ENCODE measurements at regions not wholly inside any gene's neighbourhood (a gene's known extent, or its start where the extent isn't known, plus 50 kb on each side); places are given as distances from the start of the nearest gene placed in this dataset.

DNA sequence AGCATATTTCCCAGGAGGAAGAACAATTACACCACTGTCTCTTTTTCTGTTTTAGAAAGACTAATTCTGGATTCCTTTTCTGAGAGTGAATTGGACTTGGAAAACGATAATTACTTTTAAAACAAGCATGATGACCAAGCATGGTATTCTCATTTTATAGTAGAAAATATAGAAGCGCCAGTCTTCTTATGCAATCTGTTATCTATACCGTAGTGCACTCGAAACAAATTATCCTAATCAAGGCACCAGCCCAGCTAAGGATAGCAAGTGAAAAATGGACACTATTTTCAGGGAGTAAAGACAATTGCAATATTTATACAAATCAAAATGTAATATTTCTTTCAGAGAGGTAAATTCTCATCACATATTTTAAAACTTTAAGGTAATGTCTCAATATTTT is 892.1 kb upstream of the POU3F3 start (continued):
- TF ChIP-seq, protein P1, sequence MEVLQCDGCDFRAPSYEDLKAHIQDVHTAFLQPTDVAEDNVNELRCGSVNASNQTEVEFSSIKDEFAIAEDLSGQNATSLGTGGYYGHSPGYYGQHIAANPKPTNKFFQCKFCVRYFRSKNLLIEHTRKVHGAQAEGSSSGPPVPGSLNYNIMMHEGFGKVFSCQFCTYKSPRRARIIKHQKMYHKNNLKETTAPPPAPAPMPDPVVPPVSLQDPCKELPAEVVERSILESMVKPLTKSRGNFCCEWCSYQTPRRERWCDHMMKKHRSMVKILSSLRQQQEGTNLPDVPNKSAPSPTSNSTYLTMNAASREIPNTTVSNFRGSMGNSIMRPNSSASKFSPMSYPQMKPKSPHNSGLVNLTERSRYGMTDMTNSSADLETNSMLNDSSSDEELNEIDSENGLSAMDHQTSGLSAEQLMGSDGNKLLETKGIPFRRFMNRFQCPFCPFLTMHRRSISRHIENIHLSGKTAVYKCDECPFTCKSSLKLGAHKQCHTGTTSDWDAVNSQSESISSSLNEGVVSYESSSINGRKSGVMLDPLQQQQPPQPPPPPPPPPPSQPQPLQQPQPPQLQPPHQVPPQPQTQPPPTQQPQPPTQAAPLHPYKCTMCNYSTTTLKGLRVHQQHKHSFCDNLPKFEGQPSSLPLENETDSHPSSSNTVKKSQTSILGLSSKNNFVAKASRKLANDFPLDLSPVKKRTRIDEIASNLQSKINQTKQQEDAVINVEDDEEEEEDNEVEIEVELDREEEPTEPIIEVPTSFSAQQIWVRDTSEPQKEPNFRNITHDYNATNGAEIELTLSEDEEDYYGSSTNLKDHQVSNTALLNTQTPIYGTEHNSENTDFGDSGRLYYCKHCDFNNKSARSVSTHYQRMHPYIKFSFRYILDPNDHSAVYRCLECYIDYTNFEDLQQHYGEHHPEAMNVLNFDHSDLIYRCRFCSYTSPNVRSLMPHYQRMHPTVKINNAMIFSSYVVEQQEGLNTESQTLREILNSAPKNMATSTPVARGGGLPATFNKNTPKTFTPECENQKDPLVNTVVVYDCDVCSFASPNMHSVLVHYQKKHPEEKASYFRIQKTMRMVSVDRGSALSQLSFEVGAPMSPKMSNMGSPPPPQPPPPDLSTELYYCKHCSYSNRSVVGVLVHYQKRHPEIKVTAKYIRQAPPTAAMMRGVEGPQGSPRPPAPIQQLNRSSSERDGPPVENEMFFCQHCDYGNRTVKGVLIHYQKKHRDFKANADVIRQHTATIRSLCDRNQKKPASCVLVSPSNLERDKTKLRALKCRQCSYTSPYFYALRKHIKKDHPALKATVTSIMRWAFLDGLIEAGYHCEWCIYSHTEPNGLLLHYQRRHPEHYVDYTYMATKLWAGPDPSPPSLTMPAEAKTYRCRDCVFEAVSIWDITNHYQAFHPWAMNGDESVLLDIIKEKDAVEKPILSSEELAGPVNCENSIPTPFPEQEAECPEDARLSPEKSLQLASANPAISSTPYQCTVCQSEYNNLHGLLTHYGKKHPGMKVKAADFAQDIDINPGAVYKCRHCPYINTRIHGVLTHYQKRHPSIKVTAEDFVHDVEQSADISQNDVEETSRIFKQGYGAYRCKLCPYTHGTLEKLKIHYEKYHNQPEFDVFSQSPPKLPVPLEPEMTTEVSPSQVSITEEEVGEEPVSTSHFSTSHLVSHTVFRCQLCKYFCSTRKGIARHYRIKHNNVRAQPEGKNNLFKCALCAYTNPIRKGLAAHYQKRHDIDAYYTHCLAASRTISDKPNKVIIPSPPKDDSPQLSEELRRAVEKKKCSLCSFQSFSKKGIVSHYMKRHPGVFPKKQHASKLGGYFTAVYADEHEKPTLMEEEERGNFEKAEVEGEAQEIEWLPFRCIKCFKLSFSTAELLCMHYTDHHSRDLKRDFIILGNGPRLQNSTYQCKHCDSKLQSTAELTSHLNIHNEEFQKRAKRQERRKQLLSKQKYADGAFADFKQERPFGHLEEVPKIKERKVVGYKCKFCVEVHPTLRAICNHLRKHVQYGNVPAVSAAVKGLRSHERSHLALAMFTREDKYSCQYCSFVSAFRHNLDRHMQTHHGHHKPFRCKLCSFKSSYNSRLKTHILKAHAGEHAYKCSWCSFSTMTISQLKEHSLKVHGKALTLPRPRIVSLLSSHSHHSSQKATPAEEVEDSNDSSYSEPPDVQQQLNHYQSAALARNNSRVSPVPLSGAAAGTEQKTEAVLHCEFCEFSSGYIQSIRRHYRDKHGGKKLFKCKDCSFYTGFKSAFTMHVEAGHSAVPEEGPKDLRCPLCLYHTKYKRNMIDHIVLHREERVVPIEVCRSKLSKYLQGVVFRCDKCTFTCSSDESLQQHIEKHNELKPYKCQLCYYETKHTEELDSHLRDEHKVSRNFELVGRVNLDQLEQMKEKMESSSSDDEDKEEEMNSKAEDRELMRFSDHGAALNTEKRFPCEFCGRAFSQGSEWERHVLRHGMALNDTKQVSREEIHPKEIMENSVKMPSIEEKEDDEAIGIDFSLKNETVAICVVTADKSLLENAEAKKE (CRISPR knock-in tag; IDR thresholded peaks at IDR 0.05) = no peak
- TF ChIP-seq, protein P2, sequence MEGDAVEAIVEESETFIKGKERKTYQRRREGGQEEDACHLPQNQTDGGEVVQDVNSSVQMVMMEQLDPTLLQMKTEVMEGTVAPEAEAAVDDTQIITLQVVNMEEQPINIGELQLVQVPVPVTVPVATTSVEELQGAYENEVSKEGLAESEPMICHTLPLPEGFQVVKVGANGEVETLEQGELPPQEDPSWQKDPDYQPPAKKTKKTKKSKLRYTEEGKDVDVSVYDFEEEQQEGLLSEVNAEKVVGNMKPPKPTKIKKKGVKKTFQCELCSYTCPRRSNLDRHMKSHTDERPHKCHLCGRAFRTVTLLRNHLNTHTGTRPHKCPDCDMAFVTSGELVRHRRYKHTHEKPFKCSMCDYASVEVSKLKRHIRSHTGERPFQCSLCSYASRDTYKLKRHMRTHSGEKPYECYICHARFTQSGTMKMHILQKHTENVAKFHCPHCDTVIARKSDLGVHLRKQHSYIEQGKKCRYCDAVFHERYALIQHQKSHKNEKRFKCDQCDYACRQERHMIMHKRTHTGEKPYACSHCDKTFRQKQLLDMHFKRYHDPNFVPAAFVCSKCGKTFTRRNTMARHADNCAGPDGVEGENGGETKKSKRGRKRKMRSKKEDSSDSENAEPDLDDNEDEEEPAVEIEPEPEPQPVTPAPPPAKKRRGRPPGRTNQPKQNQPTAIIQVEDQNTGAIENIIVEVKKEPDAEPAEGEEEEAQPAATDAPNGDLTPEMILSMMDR (conservative IDR thresholded peaks at IDR 0.05; ENCODE audit: low read depth in 2 of 2) = no peak
- no peak for TF ChIP-seq ZNF331 (CRISPR knock-in tag; IDR thresholded peaks at IDR 0.05; ENCODE audit: low read depth)

DNA sequence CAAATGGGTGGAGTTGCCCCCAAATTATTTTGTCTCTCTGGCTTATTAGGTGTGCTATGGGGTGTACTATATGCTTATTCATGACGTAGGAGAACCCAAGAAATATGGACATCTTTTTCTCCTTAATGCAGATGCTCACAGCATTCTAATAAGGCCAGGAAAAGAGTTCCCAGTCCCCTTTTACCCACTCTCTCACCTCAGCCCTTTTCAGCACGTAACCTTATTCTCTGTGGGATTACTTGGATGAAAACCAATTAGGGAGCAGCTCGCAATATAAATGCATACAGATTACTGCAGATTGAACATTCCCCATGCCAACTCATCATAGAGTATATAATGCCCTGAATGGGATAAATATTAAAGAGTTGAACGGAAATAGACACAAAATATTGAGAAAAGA is 891.2 kb upstream of the POU3F3 start:
- Histone ChIP-seq H3K9me2 (ENCODE audit: insufficient read depth) (no peaks in the 10 kb centered on the region), H3K4me1 (ENCODE audit: insufficient read depth) (0 out of 2 replicates have a peak, but pooled peaks cover 4% of the 10 kb centered on the region), H3K27me3 (ENCODE audit: insufficient read depth) (no peaks in the 10 kb centered on the region), H3K27ac (ENCODE audit: low read depth) (no peak overlapping the region), H3K36me3 (ENCODE audit: insufficient read depth) (no peaks in the 10 kb centered on the region), H3F3A (replicated peaks; ENCODE audit: low read depth) (no peaks in the 10 kb centered on the region), H2AFZ (no peak overlapping the region), H3K4me2 (no peak overlapping the region), H4K20me1 (replicated peaks; ENCODE audit: insufficient read depth) (no peaks in the 10 kb centered on the region), H3K4me3 (no peak overlapping the region), H3K79me2 (replicated peaks; ENCODE audit: insufficient read depth) (no peaks in the 10 kb centered on the region)
- ATAC-seq = no peak
- Mint-ChIP-seq H3K4me3 (no peak overlapping the region), H3K27me3 (ENCODE audit: insufficient read depth, low read depth, poor library complexity) (no peaks in the 10 kb centered on the region), H3K9me3 (peaks cover 4% of the 10 kb centered on the region; the same call in 2 of the 3 replicates), H3K27ac (no peak overlapping the region), H3K36me3 (ENCODE audit: low read depth) (no peaks in the 10 kb centered on the region; the same call in 2 of the 3 replicates), H3K4me1 (peaks cover 9% of the 10 kb centered on the region; the same call in 2 of the 3 replicates)
- DNase-seq (ENCODE audit: low spot score) = no peak
- TF ChIP-seq EZH2phosphoT487 (IDR thresholded peaks at IDR 0.05; ENCODE audit: unreplicated experiment) (no peak), EZH2 (IDR thresholded peaks at IDR 0.05; ENCODE audit: low read depth, unreplicated experiment) (no peak), NANOG (IDR thresholded peaks at IDR 0.05; ENCODE audit: borderline replicate concordance) (no peak)
- TF ChIP-seq, protein P3, sequence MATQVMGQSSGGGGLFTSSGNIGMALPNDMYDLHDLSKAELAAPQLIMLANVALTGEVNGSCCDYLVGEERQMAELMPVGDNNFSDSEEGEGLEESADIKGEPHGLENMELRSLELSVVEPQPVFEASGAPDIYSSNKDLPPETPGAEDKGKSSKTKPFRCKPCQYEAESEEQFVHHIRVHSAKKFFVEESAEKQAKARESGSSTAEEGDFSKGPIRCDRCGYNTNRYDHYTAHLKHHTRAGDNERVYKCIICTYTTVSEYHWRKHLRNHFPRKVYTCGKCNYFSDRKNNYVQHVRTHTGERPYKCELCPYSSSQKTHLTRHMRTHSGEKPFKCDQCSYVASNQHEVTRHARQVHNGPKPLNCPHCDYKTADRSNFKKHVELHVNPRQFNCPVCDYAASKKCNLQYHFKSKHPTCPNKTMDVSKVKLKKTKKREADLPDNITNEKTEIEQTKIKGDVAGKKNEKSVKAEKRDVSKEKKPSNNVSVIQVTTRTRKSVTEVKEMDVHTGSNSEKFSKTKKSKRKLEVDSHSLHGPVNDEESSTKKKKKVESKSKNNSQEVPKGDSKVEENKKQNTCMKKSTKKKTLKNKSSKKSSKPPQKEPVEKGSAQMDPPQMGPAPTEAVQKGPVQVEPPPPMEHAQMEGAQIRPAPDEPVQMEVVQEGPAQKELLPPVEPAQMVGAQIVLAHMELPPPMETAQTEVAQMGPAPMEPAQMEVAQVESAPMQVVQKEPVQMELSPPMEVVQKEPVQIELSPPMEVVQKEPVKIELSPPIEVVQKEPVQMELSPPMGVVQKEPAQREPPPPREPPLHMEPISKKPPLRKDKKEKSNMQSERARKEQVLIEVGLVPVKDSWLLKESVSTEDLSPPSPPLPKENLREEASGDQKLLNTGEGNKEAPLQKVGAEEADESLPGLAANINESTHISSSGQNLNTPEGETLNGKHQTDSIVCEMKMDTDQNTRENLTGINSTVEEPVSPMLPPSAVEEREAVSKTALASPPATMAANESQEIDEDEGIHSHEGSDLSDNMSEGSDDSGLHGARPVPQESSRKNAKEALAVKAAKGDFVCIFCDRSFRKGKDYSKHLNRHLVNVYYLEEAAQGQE (IDR thresholded peaks at IDR 0.05; ENCODE audit: unreplicated experiment) = no peak
- TF ChIP-seq, protein P4, sequence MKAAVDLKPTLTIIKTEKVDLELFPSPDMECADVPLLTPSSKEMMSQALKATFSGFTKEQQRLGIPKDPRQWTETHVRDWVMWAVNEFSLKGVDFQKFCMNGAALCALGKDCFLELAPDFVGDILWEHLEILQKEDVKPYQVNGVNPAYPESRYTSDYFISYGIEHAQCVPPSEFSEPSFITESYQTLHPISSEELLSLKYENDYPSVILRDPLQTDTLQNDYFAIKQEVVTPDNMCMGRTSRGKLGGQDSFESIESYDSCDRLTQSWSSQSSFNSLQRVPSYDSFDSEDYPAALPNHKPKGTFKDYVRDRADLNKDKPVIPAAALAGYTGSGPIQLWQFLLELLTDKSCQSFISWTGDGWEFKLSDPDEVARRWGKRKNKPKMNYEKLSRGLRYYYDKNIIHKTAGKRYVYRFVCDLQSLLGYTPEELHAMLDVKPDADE (IDR thresholded peaks at IDR 0.05) = no peak
